ENCODE measurements at regions not wholly inside any gene's neighbourhood (a gene's known extent, or its start where the extent isn't known, plus 50 kb on each side); places are given as distances from the start of the nearest gene placed in this dataset.

GRCh38 chr1:102100666-102101065 is 103.9 kb upstream of the OLFM3 start:
- H3K9ac ChIP-seq = no peak overlapping the region
- H3K36me3 ChIP-seq (ENCODE audit: insufficient read depth) = no peaks in the 10 kb centered on the region
- TF ChIP-seq CTCF (conservative IDR thresholded peaks at IDR 0.05; ENCODE audit: low read depth, low read length) = no peak
- H3K4me1 ChIP-seq (ENCODE audit: low read depth, poor library complexity, severe bottlenecking) = no peaks in the 10 kb centered on the region
- no peaks in the 10 kb centered on the region for H3K79me2 ChIP-seq (ENCODE audit: insufficient read depth, low read depth)
- H2AFZ ChIP-seq (ENCODE audit: low read depth) = no peak overlapping the region
- H3K27me3 ChIP-seq (ENCODE audit: insufficient read depth, low read depth) = no peaks in the 10 kb centered on the region
- no peaks in the 10 kb centered on the region for H4K20me1 ChIP-seq (ENCODE audit: insufficient read depth)
- no peak overlapping the region for H3K4me3 ChIP-seq (IDR thresholded peaks at IDR 0.05; ENCODE audit: insufficient read depth, low read depth, low read length)
- no peak overlapping the region for H3K27ac ChIP-seq
- no peak overlapping the region for H3K4me2 ChIP-seq

- no peaks in the 10 kb centered on the region for H3K36me3 ChIP-seq (ENCODE audit: insufficient read depth)
- H3K4me2 ChIP-seq = no peak overlapping the region
- H3K4me1 ChIP-seq (ENCODE audit: low read depth, poor library complexity, severe bottlenecking) = no peaks in the 10 kb centered on the region
- no peaks in the 10 kb centered on the region for H4K20me1 ChIP-seq (ENCODE audit: insufficient read depth)
- H3K4me3 ChIP-seq (IDR thresholded peaks at IDR 0.05; ENCODE audit: insufficient read depth, low read depth, low read length) = no peak overlapping the region
- H3K79me2 ChIP-seq (ENCODE audit: insufficient read depth, low read depth) = no peaks in the 10 kb centered on the region
- H3K27me3 ChIP-seq (ENCODE audit: insufficient read depth, low read depth) = no peaks in the 10 kb centered on the region
- TF ChIP-seq CTCF (conservative IDR thresholded peaks at IDR 0.05; ENCODE audit: low read depth, low read length) = no peak
- H3K9ac ChIP-seq = no peak overlapping the region
- H2AFZ ChIP-seq (ENCODE audit: low read depth) = no peak overlapping the region
- H3K27ac ChIP-seq = no peak overlapping the region
Observed at GRCh38 chr1:102099916-102100315, 103.2 kb upstream of the OLFM3 start.

- Histone ChIP-seq H3K27me3 (ENCODE audit: insufficient read depth, low read depth) (no peaks in the 10 kb centered on the region), H3K4me3 (IDR thresholded peaks at IDR 0.05; ENCODE audit: insufficient read depth, low read depth, low read length) (no peak overlapping the region), H3K9ac (no peak overlapping the region), H3K79me2 (ENCODE audit: insufficient read depth, low read depth) (no peaks in the 10 kb centered on the region), H4K20me1 (ENCODE audit: insufficient read depth) (no peaks in the 10 kb centered on the region), H3K36me3 (ENCODE audit: insufficient read depth) (no peaks in the 10 kb centered on the region), H3K4me2 (no peak overlapping the region), H2AFZ (ENCODE audit: low read depth) (no peak overlapping the region), H3K27ac (no peak overlapping the region), H3K4me1 (ENCODE audit: low read depth, poor library complexity, severe bottlenecking) (no peaks in the 10 kb centered on the region)
- TF ChIP-seq CTCF (conservative IDR thresholded peaks at IDR 0.05; ENCODE audit: low read depth, low read length) = no peak
Observed at GRCh38 chr1:102098536-102098935, 101.8 kb upstream of the OLFM3 start.

GRCh38 chr1:102098081-102098480 is 101.4 kb upstream of the OLFM3 start:
- Histone ChIP-seq H3K4me3 (IDR thresholded peaks at IDR 0.05; ENCODE audit: insufficient read depth, low read depth, low read length) (no peak overlapping the region), H3K9ac (no peak overlapping the region), H3K27me3 (ENCODE audit: insufficient read depth, low read depth) (no peaks in the 10 kb centered on the region), H3K36me3 (ENCODE audit: insufficient read depth) (no peaks in the 10 kb centered on the region), H3K27ac (no peak overlapping the region), H4K20me1 (ENCODE audit: insufficient read depth) (no peaks in the 10 kb centered on the region), H3K79me2 (ENCODE audit: insufficient read depth, low read depth) (no peaks in the 10 kb centered on the region), H2AFZ (ENCODE audit: low read depth) (no peak overlapping the region), H3K4me1 (ENCODE audit: low read depth, poor library complexity, severe bottlenecking) (no peaks in the 10 kb centered on the region), H3K4me2 (no peak overlapping the region)
- no peak for TF ChIP-seq CTCF (conservative IDR thresholded peaks at IDR 0.05; ENCODE audit: low read depth, low read length)

GRCh38 chr1:102097451-102097850 is 100.7 kb upstream of the OLFM3 start:
- Histone ChIP-seq H3K36me3 (ENCODE audit: insufficient read depth) (no peaks in the 10 kb centered on the region), H3K27ac (no peak overlapping the region), H3K4me2 (no peak overlapping the region), H3K79me2 (ENCODE audit: insufficient read depth, low read depth) (no peaks in the 10 kb centered on the region), H2AFZ (ENCODE audit: low read depth) (no peak overlapping the region), H3K4me1 (ENCODE audit: low read depth, poor library complexity, severe bottlenecking) (no peaks in the 10 kb centered on the region), H3K27me3 (ENCODE audit: insufficient read depth, low read depth) (no peaks in the 10 kb centered on the region), H3K9ac (no peak overlapping the region), H4K20me1 (ENCODE audit: insufficient read depth) (no peaks in the 10 kb centered on the region), H3K4me3 (IDR thresholded peaks at IDR 0.05; ENCODE audit: insufficient read depth, low read depth, low read length) (no peak overlapping the region)
- TF ChIP-seq CTCF (conservative IDR thresholded peaks at IDR 0.05; ENCODE audit: low read depth, low read length) = no peak

Data from KMS-11 (cell line).